ENCODE measurements at regions not wholly inside any gene's neighbourhood (a gene's known extent, or its start where the extent isn't known, plus 50 kb on each side); places are given as distances from the start of the nearest gene placed in this dataset.
"Not testable (repeated sequence)": the region's sequence is repeated elsewhere in the genome, so short reads cannot be mapped to it uniquely, and the experiment has no call there.

DNA sequence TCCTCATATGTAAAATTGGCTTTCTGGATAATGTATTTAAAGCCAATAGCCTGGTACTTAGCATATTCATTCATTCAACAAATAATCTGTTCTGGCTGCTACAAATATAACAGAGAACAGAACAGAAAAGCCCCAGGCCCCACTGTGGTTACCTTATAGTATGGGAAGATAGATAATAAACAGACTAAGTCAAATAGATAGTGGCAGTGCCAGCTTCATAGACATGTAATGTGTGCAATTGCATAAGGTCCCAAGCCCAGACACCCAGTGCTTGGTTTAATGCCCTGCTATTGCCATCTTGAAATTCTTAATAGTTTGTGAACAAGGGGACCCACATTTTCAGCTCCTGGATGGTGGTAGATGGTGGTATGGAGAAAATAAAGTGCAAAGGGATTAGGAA is 320.2 kb upstream of the USP15 start:
- no peak for DNase-seq (ENCODE audit: low read depth in 2 of 3, low spot score in 2 of 3)

DNA sequence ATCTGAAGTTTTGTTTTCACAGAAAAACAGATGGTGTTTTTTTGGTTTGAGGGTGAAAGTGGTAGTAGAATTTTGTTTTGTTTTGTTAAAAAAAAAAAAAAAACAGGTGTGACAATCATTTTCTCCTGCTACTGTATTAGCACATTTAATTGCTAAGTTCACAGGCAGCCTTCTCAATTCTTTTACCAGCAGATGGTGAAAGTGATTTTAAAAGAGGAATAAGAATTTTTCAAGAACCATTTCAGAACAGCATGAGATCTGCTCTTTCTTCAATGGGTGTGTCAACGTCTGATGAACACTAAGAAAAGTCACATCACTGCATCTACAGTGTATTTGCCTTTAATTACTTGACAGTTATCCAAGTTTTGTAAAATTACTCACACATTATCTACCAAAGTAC is 303.7 kb upstream of the USP15 start:
- DNase-seq (ENCODE audit: low read depth in 2 of 3, low spot score in 2 of 3): no peak

DNA sequence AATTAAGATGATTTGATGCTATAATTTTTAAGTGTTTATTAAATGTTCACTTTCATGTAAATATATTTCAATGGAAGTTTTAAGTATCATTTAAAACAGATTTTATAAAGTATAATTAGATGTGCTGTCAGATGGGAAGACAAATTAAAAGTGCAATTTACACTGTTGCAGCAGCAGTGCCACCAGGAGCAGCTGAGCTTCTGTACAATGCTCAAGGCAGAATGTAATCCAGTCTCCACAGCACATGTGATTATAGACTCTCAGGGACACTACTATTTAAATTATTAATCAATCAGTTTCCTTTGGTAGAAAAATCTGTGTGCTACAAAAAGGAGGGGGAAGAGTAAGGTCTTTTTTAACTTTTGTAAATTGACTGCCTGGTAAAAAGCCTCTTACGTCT is 285.7 kb upstream of the USP15 start:
- no peak for DNase-seq (ENCODE audit: low read depth in 2 of 3, low spot score in 2 of 3)

DNA sequence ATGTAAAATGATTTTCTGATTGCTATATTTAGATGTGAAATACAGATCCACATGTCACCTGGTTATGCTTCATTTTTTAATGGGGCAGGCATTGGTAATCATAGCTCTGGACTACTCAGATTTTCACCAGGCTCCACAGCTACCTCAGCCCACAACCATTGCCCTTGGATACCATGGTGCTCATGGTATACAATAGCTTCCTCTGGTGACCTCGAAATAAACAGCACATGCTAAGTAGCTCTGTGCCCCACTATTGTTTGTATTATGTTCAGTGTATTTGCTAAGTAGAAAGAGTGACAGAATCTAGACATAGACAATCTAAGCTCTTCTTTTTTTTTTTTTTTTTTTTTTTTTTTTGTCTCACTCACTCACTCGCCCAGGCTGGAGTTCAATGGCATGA is 274.4 kb upstream of the USP15 start:
- DNase-seq (ENCODE audit: low read depth in 2 of 3, low spot score in 2 of 3): no peak

DNA sequence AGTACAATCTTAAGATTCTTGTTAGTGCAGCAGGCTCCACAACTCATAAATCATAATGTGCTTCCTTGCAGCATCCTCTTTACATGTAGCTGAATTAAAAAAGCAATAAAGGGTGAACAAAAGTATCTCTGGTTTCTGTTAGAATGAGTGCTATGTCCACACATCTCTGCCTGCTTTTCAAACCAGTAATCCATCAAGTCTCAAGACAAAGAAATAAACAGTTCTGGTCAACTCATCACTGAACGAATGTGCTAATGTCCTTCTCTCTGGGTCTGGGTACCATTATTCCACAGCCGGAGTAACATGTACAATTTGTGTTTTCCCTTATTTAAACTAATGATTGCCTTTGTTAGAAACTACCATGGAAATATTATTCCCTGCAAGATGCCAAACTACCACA is 273.0 kb upstream of the USP15 start:
- DNase-seq (ENCODE audit: low read depth in 2 of 3, low spot score in 2 of 3): no peak

DNA sequence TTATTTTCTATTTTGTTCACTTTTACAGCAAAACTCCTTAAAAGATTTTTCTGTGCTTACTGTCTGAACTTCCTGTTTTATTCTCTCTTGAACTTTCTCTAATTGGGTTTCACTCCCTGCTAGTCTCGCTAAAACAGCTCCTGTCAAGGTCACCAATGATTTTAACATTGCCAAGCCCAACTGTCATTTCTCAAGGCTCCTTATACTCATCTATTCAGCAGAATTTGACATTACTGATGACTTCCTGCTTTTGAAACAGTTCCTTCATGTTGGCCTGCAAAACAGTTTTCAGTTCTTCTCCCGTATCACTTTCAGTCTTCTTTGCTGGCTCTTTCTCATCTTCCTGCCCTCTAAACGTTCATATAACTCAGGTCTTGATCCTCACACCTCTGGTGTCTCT is 268.5 kb upstream of the USP15 start:
- no peak for DNase-seq (ENCODE audit: low read depth in 2 of 3, low spot score in 2 of 3)

DNA sequence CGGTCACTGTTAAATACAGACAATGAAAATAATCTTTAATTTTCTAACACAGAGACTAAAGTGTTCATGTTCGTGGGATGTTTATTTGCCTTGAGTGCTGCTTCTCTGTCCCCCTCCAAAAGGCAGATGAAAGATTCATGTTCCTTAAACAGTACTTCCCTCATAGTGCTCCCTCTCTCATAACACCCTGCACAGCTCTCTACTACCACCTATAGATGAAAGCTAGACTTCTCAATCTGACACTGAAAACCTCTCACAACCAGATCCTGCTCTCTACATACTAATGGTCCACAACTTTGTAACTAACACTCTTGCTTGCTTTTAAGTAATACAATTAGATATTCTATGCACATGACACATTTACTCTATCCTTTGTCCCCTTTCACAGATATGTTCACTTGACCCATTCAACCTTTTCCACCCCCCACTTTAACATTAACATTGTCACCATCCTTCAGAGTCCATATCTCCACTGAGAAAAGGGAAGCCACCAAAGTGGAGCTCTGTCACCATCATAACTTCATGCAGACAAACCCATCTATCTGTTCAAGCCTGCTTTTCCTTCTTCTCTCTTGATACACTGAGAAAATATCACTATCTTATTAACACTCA is 266.4 kb upstream of the USP15 start:
- DNase-seq (ENCODE audit: low read depth in 2 of 3, low spot score in 2 of 3): no peak

DNA sequence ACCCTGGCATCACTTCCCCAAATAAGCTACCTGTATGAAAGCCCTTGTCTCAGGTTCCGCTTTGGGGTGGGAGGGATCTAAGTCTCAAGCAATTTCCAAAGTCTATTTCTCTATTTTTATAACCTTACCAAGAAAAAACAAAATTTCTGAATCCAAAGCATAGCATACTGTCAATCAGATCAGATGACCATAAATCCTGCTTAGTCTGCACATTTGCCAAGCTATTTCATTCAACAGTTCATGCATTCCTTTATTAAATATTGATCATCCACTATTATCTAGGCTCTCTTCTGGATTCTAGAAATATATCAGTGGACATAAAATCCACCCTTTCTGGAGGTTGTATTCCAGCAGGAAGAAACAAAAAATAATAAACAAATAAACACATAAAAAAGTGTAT is 263.5 kb upstream of the USP15 start:
- no peak for DNase-seq (ENCODE audit: low read depth in 2 of 3, low spot score in 2 of 3)

DNA sequence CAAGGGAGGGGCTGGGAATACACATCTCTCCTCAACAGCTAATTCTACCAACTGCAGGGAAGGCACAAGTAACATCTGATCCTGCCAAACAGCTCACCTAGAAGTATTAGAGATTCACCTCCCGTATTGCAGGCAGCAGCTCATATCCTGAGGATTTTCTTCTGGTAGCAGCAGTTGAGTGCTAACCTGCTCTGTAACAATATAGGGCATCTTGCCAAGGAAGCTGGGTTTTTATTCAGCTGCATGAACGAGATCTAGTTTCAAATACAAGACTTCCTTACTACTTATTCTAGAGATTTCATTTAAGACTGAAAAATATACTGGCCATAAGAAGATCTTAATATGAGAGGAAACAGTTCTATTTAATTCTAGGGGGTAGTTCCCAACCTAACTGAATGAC is 261.4 kb upstream of the USP15 start:
- DNase-seq (ENCODE audit: low read depth in 2 of 3, low spot score in 2 of 3): no peak

DNA sequence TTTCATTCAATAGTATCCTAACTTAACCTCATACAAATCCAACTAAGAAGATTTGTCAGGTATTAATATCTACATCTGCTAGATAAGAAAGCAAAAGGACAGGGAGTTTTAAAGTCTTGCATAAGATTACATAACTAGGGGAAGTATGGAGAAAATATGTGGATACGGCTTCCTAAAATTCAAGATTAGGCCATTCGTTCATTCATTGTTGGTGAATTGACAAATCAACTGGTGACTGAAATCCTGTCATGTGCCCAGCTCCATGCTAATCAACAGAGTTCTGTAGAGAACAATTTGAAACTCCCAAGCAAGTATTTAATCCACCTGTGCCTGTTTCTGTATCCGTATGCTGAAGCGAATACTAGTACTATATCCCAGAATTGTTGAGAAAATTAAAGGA is 260.9 kb upstream of the USP15 start:
- no peak for DNase-seq (ENCODE audit: low read depth in 2 of 3, low spot score in 2 of 3)

DNA sequence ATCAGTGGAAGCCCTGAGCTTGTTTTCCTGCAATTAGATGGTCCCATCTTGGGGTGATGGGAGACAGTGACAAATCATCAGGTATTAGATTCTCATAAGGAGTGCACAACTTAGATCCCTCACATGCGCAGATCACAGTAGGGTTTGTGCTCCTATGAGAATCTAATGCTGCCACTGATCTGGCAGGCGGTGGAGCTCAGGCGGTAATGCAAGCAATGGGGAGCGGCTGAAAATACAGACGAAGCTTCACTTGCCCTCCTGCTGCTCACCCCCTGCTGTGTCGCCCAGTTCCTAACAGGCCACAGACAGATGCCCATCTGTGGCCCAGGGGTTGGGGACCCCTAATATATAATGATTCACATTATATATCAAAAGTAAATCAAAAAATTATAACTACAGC is 258.8 kb upstream of the USP15 start:
- no peak for DNase-seq (ENCODE audit: low read depth in 2 of 3, low spot score in 2 of 3)

DNA sequence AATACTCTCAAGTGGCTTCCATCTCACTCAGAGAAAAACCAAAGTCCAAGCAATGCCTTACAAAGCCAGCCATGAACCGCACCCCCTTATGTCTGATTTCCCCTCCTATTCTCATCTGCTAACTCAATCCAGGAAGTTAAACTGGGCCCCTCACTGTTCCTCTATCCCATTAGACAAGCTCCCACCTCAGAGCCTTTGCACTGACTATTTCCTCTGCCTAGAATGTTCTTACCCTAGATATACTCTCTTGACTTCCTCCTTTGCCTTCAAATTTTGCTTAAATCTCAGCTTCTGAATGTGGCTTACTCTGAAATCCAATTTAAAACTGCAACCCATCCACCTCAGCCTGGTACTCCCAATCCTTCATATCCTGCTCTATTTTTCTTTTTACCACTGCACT is 257.0 kb upstream of the USP15 start:
- DNase-seq (ENCODE audit: low read depth in 2 of 3, low spot score in 2 of 3): no peak

DNA sequence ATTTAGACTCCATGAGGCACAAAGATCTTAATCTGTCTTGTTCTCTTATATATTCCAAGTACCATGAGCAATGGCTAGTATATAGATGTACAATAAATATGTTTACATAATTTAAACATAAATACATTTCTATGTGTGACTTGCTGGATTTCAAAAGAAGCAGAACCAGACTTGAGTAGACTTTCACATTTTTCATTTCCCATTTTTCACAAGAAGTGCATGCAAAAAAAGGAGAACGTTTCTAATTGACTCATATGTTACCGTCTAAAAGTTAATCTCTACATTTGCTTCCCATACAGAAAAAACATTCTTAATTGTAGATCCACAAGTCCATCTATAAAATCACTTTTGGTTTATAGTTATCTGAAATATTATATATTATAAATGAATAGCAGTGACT is 256.5 kb upstream of the USP15 start:
- DNase-seq (ENCODE audit: low read depth in 2 of 3, low spot score in 2 of 3): no peak

DNA sequence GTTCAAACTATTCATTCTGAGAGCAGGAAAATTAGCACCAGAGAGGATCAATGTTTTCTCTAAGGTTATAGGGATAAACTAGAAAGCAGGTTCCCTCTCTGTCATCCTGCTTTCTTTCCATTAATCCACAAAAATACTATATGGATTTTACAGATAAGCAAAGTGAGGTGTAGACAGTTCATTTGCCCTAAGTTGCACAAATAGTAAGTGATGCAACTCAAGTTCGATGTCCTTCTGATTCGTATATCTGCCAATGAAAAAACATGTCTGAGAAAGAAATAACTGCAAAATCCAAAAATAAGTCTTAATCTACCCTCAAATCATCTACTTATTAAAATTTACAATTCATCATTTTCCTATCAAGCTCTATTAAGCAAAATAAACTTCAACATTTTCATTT is 254.6 kb upstream of the USP15 start:
- DNase-seq (ENCODE audit: low read depth in 2 of 3, low spot score in 2 of 3): no peak

DNA sequence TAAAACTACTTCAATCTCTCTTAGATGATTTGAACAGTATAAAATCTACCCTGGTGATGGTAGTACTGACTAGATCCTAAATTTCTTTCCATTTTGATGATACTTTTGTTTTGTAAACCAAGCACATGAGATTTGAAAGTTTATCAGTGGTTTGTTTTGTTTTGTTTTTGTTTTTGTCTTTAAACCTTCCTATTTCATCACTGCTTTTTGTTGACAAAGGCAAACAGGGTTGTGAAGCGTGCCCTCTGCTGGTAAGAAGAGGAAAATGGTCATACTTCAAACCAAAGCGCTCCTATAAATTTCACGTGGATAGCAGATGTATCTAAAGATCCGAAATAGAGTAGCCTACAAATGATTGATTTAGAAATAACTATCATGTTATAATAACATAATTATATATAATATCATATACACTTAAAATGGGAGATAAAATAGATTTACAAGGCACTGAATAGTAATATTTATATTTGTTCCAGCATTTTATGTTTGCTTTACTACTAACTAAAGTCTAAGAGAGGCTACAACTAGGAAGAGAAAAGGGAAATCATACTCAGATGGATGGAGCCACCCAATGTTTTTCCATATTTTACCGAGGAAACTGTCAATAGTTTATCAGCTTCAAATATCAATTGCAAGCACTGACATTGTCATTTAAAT is 254.0 kb upstream of the USP15 start:
- no peak for DNase-seq (ENCODE audit: low read depth in 2 of 3, low spot score in 2 of 3)

DNA sequence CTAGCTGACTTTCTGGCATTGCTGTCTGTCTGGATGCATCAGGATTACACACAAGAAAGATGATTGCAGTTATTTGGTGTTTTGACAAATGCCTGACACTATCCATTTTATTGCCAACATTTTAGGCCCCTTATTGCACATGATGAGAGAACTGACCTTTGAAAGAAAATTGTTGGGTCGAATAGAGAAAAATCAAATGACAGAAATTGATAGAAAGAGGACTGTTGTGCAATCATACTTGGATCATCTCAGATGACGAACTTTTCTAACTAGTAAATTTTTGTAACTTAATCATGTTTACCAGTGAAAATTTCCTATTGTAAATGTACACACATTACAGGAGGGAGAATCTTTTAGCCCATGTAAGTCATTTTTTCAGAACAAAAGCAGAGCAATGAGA is 251.5 kb upstream of the USP15 start:
- no peak for DNase-seq (ENCODE audit: low read depth in 2 of 3, low spot score in 2 of 3)

DNA sequence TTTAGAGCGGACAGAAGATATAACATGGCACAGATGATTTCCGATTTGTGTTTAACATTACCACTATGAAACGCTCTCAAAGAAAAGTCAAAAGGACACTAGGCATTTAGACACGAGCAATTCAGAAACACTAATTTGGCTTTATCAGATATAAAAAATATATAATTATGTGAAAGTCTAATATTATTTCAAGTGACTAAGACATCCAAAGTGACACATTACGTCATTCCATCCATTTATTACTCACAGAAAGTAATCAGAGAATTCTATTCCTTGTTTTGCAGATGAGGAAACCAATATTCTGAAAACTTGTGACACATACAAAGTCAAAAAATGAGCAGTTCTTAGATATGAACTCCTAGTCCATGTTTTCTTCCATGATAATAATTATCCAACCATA is 250.8 kb upstream of the USP15 start:
- no peak for DNase-seq (ENCODE audit: low read depth in 2 of 3, low spot score in 2 of 3)

DNA sequence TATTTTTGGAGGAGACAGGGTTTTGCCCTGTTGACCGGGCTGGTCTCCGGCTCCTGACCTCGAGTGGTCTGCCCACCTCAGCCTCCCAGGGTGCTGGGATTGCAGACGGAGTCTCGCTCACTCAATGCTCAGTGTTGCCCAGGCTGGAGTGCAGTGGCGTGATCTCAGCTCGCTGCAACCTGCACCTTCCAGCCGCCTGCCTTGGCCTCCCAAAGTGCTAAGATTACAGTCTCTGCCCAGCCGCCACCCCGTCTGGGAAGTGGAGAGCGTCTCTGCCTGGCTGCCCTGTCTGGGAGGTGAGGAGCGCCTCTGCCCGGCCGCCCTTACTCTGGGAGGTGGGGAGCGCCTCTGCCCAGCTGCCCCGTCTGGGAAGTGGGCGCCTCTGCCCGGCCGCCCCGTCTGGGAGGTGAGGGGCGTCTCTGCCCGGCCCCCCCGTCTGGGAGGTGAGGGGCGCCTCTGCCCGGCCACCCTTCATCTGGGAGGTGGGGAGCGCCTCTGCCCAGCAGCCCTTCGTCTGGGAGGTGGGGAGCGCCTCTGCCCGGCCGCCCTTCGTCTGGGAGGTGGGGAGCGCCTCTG is 249.8 kb upstream of the USP15 start:
- not testable (repeated sequence) for DNase-seq (ENCODE audit: low read depth in 2 of 3, low spot score in 2 of 3)

DNA sequence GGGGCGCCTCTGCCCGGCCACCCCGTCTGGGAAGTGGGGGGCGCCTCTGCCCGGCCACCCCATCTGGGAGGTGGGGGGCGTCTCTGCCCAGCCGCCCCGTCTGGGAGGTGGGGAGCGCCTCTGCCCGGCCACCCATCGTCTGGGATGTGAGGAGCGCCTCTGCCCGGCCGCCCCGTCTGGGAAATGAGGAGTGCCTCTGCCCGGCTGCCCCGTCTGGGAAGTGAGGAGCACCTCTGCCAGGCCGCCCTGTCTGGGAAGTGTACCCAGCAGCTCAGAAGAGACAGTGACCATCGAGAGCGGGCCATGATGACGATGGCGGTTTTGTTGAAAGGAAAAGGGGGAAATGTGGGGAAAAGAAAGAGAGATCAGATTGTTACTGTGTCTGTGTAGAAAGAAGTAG is 249.2 kb upstream of the USP15 start:
- DNase-seq (ENCODE audit: low read depth in 2 of 3, low spot score in 2 of 3): not testable (repeated sequence)

DNA sequence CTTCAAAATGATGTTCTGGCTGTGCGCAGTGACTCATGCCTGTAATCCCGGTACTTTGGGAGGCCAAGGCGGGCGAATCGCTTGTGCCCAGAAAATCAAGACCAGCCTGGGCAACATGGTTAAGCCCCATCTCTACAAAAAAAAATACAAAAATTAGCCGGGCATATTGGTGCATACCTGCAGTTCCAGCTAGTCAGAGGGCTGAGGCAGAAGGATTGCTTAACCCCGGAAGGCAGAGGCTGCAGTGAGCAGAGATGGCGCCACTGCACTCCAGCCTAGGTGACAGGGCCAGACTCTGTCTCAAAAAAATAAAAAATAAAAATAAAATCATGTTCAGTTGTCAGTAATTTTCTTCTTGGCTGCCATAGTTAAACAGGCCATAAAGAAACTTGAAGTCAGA is 245.9 kb upstream of the USP15 start:
- DNase-seq (ENCODE audit: low read depth in 2 of 3, low spot score in 2 of 3): no peak

DNA sequence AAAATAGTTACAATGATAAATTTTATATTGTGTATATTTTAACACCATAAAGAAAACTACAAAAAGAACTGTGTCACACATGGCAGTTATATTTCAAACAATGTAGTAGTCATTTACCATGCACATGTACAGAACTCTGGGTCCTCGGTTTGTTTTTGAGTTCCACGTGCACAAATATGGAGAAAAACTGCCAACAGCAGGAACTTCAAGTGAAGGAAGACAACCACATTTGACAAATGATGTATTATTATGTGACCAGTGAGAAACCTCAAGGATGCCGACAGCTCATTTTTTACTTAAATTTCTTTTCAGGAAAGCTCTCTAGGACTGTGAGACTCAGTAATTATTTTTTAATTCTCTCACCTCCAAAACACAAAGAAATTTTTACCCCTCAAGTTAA is 244.2 kb upstream of the USP15 start:
- no peak for DNase-seq (ENCODE audit: low read depth in 2 of 3, low spot score in 2 of 3)

DNA sequence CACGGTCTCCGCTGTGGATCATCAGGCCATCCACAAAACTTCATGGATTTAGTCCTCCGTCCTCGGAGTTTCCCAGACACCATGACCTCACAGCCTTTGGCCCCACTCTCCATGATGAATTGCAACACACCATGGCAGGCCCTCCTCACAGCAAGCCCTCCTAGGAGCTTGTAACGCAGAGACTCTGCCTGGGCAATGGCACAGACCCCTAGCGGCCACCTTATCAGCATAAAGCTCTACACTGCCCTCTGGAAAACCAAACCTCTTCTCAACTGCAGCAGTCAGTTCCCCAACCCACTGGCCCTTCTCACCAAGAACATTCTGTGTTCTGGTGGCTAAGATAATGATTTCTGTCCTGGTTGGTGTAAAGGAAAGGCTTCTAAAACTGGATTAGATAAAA is 238.4 kb upstream of the USP15 start:
- no peak for DNase-seq (ENCODE audit: low read depth in 2 of 3, low spot score in 2 of 3)

DNA sequence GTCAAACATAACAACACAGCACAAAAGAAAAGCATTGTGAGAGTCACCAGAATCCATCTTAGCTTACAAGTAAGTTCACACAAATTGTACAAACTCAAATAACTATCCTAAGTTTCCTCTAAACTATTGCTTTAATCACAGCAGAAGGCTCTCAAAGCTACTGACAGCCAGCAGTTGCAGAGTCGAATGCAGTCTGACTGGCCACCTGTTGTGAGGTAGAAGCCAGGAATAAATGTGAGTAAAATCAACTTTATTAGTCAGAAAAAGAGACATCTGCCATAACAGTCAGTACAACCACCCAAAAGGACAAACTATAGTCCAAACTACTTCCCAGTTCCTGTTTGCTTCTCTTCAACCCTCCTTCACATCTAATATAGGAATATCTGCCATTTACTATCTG is 231.7 kb upstream of the USP15 start:
- no peak for DNase-seq (ENCODE audit: low read depth in 2 of 3, low spot score in 2 of 3)

All from activated CD8-positive, alpha-beta memory T cell treated with anti-CD3 and anti-CD28 coated beads for 48 hours (primary cell).